Kidney glomerular epithelial cell (primary cell): ENCODE measurements at regions not wholly inside any gene's neighbourhood (a gene's known extent, or its start where the extent isn't known, plus 50 kb on each side); places are given as distances from the start of the nearest gene placed in this dataset.
"Not testable (repeated sequence)": the region's sequence is repeated elsewhere in the genome, so short reads cannot be mapped to it uniquely, and the experiment has no call there.

Experiments
- DNase-seq: peaks from one replicate; lab custom pipeline; 2025; lab: John Stamatoyannopoulos, UW

DNA sequence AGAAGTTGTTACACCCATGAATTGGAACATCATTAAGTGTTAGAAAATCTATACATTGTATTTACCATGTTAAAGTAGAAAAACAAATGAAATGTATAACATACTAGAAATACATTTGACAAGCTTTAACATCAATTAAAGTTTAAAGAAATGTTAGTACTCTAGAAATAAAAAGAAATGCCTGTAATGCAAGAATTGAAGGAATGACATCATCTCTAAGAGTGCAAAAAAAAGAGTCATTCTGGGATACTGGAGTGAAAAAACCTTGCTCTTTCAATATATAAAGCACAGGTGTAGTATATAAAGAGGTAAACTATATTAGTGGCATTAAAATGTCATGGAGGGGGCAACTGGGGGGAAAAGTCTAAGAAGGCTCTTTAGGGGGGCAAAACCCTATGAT, 210.8 kb upstream of the PLD5 start:
- no peak for DNase-seq

DNA sequence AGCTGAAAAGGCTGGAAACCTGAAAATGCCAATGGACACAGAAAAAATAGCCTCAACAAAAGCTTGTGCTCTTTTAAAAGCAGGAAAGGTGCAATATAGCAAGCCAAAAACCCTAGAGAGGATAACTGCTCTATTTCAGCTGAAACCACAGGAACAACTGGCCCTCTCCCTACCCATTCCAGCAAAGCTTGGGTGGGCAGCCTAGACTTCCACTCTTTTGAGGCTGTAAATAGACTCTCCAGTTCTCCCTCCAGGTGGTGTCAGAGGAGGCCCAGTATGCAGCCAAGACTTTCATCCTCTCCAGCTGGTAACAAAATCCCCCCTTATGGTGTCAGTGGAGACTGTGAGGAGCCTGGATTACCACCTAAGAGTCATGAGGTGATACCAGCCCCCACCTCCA, 206.9 kb upstream of the PLD5 start:
- no peak for DNase-seq

DNA sequence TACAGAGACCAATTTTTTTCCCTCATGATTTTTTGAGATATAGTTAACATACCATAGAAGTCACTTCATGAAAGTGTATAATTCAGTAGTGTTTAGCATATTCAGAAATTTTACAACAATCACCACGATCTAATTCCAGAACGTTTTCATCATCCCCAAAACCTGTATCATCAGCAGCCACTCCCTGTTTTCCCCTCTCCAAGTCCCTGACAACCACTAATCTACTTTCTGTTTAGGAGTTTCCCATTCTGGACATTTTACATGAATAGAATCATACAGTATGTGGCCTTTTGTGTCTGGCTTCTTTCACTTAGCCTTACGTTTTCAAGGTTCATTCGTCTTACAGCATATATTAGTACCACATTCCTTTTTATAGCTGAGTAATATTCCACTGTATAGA, 204.2 kb upstream of the PLD5 start:
- no peak for DNase-seq

DNA sequence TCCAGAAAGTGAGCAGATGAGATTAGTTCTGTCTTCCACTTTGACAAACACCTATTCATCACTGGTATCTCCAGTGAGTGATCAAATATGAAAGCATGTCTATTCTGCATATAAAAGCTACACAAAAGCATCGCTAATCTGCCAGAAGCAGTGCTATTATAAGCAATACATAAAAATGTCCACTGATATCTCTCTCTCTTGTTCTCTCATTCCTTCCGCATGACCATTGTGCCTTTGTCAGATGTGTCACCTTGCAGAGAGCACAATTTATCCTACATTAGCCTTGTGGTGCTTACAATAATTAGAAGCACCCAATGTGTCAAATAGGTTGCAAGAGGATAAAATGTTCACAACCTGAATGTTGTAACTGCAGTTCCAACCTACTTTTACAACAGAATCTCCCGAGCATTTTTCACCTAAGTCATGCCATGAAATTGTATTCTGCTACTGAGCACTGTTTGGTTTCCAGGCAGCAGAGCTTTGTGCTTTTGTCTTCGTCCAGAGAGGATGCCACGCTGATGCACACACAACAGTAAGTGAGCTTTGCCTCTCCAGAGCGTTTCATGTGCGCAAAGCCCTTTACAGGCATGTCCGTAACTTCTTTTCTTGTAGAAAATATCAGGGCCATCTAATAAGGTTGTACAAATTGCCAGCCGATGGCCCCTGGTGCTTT, 198.7 kb upstream of the PLD5 start:
- no peak for DNase-seq

DNA sequence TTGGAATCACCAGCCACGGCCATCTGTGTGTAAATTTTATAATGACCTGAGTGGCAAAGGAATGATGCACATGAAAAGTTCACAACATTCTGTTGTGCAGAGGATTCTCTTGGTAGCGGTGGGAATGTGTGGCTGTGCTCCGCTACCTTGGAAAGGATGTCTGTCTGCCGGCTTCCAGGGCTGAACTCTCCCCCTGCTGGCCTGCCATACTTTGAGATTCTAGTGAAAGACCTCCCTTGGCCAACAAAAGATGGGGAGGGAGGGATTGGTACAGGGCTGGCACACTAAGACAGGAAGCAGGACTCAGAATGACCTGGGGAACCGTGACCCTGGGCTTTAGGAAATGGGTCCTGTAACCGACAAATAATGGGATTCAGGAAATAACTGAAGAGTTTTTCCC, 194.5 kb upstream of the PLD5 start:
- no peak for DNase-seq

DNA sequence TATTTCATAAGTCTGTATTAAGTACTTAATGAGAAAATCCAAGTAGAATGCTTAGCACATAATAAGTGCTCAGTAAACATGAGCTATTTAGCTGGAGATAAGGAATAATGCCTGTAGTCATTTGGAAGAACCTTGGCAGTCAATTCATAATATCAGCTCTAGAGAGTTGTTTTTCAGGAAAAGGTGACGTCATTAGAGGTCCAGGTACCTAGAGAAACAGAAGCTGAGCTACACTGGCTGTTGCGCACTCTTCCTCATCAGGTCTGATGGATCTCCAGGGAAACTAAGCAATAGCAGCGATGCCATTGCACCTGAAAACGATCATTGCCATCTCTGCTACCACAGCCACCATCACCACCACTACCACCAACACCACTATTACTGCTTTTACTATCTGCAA, 187.8 kb upstream of the PLD5 start:
- DNase-seq = no peak

DNA sequence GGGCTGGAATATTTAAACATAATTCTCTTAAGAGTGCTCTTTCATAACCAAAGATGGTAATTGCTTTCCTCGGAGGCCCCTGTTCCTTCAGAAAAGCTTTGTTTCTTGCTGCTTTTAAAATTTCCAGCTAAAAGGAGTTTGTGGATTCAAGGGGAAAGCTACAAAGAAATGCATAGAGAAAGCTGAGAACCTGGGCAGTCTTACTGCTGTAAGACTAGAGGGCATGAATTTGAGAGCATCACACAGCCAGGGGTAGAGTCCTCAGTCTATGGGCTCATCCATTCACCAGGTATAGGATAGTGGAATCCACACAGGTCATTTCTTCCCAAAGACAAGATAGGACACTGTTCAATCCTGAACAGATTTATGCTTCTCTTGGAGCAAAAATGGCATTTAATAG, 186.3 kb upstream of the PLD5 start:
- DNase-seq = no peak

DNA sequence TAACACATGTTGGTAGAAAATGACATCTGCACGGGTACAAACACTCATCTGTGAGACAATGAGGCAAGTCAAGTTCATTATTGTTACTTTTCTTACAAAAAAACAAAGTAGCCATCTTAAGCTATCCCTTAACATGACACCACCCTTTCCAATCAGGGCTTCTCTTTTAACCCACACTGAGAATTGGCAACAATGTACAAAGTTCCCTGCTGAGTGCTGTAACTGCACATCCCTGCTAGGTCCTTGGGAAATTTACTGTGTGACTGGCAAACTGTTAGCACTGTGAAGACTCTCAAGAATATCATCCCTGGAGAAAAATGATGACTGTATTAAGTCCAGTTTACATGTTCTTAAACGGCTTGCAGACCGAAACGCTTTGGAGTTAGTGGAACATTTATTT, 185.8 kb upstream of the PLD5 start:
- DNase-seq = no peak

DNA sequence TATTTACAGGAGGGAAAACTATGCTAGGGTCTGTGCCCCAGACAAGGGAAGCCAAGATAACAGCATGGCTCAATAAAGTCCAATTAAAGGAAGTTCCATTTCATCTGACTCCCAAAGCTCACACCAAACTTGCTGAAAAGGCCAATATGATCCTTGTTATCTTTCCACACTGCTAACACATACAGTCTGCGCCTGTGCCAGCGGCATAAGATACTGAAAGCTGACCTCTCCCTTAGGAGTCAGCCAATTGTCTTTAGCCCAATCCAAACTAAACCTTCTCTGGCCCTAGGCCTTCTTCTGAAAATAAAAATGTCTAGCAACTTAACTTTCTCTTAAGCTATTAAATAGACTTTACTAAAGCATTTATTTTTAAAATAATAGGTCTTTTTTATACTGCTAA, 179.0 kb upstream of the PLD5 start:
- DNase-seq = no peak

DNA sequence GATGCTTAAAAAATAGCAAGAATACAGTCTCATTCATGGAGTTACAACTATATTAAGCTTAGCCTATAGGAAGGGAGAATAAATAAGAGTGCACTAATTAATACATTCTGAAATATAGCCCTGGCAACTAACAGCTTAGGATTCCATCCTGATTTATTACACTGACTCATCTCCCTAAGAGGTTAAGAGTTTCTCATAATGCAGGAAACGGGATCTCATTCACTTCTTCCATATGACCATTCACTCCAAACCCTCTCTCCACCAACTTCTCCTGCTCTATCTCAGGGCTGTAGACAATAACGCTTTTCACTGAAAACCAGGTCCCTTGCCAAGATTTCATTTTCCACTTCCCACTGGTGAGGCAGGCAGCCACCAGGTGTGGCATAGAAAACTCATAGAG, 168.5 kb upstream of the PLD5 start:
- no peak for DNase-seq

DNA sequence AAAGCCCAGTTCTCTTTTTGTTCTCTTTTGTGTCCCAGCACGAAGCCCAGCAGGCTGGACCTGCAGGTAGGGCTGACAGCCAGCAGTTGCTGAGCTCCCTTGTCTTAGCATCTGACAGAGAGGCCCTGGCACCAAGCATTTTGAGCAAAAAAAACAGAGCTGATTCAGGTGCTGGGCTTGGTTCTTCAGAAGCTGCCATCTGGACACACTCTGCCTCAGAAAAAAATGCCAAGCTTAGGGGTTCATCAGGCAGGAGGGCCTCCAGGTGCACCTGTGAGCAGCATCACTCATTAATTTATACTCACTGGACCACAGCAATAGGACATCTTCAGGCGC, 167.1 kb upstream of the PLD5 start:
- DNase-seq = no peak

DNA sequence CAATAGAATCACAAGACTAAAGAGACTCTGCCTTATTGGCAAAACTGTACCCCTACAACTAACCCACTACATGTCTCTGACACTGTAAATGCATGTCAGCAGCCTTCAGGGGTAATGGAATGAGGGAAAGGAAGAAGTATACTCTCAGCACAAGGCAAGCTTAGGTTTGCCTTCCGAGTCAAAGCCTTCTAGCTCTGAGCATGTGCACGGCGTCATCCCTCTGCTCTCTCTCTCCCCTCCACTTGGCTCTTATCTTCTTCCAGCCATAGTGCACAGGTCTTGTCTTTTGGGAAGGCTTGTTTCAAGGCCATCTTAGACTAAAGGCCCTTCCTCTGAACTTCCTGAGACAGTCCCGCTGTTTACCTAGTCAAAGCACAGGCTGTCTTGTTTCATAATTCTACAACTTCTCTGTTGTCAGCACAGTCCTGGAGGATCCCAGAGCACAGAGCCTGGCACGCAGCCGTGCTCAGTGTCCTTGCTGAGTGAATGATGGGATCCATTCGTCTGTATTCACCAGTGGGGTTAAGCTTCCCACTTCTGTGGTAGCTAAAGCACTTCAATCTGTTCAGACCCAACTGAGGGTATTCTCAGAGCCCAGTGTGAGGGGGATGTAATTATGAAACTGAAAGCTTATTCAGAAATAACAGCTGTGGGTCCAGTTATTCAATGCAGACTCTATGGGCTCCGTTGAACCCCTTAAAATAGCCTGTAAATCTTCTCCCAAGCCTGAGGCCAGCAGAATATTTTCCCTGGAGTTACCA, 166.5 kb upstream of the PLD5 start:
- DNase-seq = no peak

DNA sequence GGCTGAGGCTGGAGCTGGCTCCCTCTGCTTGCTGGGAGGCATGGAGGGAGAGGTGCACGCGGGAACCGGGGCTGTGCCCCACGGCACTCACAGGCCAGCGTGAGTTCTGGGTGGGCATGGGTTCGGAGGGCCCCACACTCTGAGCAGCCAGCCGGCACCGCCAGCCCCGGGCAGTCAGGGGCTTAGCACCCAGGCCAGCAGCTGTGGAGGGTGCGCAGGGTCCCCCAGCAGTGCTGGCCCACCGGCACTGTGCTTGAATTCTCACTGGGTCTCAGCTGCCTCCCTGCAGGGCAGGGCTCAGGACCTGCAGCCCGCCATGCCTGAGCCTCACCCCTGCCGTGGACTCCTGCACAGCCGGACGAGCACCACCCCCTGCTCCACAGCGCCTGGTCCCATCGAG, 164.9 kb upstream of the PLD5 start:
- no peak for DNase-seq

DNA sequence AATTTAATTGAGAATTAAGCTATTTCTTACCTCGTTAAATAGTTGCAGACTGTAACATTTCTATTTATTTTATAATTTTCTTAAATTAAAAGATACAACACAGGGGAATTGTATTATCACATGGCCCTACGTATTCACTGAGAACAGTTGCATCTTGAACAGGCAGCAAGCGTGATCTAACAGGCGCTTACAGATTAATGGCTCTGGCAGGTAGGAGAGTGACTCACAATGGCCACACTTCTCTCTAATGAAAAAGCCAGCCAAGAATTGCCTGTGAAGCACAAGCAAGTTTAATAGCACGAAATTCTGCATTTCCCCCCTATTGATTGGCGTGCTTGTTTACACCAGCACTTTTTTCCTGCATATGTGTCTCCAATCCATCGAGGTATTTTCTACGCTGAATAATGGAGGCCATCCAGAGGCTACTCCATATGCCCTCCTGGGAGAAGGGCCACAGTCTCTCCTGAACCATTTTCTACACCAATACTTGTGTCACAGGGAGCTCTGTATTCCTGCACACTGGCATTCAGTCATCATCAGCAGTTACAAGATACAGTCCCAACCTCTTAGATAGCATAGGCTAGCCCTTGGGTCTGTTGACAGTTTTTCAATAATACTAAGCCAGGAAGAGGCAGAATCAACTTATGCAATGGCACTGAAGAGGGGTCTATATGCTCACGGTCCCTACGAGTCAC, 150.6 kb upstream of the PLD5 start:
- no peak for DNase-seq

DNA sequence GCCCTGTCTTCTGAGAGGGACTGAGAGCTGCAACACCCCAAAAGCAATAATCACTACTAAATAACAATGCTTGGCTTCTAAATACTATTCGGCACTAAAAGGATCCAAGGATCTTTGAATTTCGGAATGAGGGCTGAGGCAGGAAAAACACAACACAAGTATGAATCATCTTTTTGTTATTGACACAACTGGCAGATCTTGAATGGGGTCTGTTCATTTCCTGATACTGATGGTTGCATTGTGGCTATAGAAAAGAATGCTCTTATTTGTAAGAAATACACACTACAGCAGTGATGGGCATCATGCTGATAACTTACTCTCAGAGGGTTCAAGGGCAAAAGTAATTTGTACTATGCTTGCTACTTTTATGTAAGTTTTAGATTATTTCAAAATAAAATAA, 149.2 kb upstream of the PLD5 start:
- no peak for DNase-seq

DNA sequence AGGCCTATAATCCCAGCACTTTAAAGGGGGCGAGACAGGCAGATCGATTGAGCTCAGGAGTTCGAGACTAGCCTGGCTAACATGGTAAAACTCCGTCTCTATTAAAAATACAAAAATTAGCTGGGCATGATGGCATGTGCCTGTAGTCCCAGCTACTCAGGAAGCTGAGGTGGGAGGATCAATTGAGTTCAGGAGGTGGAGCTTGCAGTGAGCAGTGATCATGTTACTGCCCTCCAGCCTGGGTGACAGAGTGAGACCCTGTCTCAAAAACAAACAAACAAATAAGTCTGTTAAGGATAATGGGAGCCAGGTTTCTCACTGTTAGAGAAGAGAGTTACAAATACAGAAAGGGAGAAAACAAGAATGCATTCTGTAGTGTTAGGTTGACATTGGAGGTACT, 148.7 kb upstream of the PLD5 start:
- DNase-seq = not testable (repeated sequence)

DNA sequence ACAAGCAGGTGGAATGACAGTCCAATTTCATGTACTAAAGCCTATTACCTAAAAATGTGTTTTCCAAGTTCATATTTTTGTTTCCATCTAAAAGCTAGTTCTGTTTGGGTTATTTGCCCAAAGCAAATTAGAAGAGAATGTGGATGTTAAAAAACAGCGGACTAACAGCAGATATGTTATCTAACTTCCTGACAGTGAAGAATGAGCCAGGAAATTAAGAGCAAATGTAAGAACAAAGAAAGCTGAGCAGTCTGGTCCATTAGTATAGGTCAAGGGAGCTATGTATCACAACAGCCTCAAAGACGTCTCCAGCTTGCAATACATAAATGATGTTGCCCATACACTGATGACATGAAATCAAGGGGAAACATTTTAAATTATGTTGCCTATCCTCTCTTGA, 145.5 kb upstream of the PLD5 start:
- DNase-seq = no peak

DNA sequence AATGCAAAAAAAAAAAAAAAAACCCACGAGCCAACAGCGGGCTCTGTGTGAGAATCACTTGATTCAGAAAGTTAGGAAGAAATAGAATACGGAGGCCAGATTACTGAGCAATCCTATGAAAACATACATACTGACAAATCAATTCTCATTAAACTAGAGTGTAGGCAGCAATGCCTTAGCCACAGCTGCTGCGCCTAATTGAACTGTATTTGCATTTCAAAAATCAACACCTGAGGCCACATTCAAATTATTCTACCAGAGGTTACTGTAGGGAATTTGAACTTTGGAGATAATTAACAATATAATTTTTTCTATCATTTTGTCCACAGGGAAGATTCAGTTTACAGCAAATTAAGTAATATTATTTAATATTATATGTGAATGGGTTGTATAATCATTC, 138.4 kb upstream of the PLD5 start:
- DNase-seq = no peak

DNA sequence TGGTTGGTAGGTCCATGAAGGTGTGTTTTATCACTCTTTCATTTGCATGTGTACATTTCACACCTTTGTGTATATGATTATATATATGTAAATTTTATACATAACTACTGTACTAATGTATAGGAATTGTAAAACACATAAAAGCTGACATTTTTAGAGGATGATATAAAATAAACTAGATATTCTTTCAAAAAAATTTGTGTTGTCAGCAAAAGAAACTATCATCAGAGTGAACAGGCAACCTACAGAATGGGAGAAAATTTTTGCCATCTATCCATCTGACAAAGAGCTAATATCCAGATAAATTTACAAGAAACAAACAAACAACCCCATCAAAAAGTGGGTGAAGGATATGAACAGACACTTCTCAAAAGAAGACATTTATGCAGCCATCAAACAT, 129.3 kb upstream of the PLD5 start:
- DNase-seq = not testable (repeated sequence)

DNA sequence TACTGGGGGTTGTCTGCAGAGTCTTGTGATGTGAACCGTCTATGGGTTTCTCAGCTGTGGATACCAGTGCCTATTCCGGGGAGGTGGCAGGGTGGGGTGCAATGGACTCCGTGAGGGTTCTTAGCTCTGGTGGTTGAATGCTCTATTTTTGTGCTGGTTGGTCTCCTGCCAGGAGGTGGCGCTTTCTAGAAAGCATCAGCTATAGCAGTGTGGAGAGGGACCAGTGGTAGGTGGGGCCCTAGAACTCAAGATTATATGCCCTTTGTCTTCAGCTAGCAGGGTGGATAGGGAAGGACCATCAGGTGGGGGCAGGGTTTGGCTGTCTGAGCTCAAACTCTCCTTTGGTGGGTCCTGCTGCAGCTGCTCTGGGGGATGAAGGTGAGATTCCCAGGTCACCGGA, 127.3 kb upstream of the PLD5 start:
- no peak for DNase-seq

DNA sequence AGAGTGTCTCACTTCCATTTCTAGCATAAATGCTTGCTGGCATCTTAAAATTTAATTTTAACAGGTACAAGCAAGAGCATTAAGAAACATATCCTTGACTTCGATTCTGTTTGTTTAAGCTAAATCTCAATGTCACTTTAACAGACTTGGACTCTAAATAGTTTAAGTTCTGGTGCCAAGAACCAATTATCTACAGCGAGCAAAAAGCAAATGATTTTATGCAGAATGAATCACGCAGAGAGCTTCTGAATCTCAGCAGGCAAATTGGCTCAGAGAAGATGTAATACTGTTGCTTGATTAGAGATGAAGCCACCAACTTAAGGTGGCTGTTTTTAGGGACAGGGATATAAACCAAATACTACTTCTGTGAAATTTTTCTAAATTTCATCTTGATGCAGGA, 117.0 kb upstream of the PLD5 start:
- DNase-seq = no peak

DNA sequence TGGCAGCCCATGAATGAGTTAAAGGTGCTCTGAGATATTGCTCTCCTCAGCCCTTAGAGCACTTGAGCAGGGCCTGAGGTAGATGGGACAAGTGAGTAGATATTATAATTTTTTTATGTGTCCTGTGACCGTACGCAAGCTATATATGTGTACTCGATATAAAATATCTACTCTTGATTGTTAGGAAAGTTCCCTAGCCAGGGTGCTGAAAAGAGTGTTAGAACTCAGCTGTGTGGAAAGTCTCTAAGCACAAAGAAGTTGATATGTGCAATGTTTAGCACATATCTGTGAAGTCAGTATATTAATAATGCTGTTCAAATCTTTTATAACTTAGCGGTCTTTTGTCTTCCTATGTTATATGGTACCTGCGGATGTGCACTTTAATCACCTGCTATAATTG, 114.6 kb upstream of the PLD5 start:
- DNase-seq = no peak

DNA sequence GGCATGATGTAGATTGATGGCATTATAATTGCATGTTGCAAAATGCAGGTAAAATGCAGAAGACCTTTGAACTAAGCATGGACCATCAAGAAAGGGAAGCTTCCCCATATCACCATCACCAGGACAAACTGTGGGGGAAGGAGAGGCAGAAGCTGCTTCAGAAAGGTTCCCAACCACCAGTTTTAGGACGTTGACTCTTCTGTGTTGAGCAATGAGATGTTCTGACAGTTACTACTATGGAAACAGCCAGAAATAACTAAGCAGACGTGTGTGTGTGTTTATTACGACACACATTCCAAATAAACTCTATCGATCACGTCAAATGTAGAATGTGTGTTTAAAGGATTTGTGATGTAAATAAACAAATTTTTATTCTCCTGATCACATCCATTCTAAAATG, 110.2 kb upstream of the PLD5 start:
- no peak for DNase-seq

DNA sequence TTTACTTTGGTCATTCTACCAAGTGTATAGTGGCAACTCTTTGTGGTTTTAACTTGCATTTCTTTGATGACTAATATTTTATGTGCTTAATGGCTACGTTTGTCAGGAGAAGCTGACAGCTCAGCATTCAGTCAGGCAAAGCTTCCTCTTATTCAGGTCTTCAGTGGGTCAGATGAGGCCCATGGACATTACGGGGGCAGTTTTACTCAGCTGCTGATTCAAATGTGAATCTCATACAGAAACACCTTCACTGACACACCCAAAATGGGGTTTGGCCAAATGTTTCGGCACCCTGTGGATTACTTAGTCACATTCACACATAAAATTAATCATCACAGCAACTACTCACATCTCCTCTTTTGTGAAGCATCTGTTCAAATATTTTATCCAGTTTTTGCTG, 104.9 kb upstream of the PLD5 start:
- no peak for DNase-seq
